Activated T-cell treated with anti-CD3 and anti-CD28 coated beads for 24 hours (primary cell): ENCODE measurements at regions not wholly inside any gene's neighbourhood (a gene's known extent, or its start where the extent isn't known, plus 50 kb on each side); places are given as distances from the start of the nearest gene placed in this dataset.

Experiments
- DNase-seq: peaks from one replicate; pipeline ENCODE4 v3.0.0-alpha.2; 2020; ENCODE audit warnings: low read depth

GRCh38 chr3:6771171-6771570 is 89.7 kb upstream of the GRM7 start:
- no peak for DNase-seq

- DNase-seq: no peak
Observed at GRCh38 chr3:6779140-6779539, 81.8 kb upstream of the GRM7 start.

GRCh38 chr3:6781092-6781491 is 79.8 kb upstream of the GRM7 start:
- DNase-seq: no peak

GRCh38 chr3:6785726-6786125 is 75.2 kb upstream of the GRM7 start:
- DNase-seq: no peak

- DNase-seq: no peak
Observed at GRCh38 chr3:6791161-6791560, 69.8 kb upstream of the GRM7 start.

GRCh38 chr3:6799264-6799915 is 61.5 kb upstream of the GRM7 start:
- DNase-seq: no peak

GRCh38 chr3:6803619-6804018 is 57.3 kb upstream of the GRM7 start:
- DNase-seq: no peak

GRCh38 chr3:6805236-6805635 is 55.7 kb upstream of the GRM7 start:
- no peak for DNase-seq

GRCh38 chr3:6806991-6807390 is 53.9 kb upstream of the GRM7 start:
- no peak for DNase-seq

- no peak for DNase-seq
Observed at GRCh38 chr3:6807967-6808588, 52.8 kb upstream of the GRM7 start.

- DNase-seq: no peak
Observed at GRCh38 chr3:6809349-6809748, 51.6 kb upstream of the GRM7 start.
